ENCODE measurements at regions not wholly inside any gene's neighbourhood (a gene's known extent, or its start where the extent isn't known, plus 50 kb on each side); places are given as distances from the start of the nearest gene placed in this dataset.

DNA sequence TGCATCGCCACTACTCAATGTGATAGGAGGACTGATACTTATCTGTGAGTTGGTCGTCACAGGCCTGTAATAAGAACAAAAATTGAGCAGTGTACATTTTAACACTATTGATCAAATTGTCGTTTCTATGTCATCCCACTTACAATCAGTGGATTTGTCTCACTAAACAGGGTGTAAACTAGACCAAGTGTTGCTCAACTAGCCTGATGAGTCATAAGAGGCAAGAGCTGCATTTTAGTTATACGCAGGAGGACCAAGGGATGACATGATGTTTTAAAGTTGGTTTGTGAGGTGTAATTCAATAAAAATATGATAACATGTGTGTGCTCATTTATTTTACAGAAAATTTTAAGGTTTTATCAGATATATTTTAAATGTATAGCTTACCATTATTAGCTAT lies 1239.2 kb downstream of the REEP3 start:
- peak; percentile 41 for DNase-seq
- H4K8ac ChIP-seq (ENCODE audit: low read length), result no peak overlapping the region
- no peaks in the 10 kb centered on the region for H3K36me3 ChIP-seq (ENCODE audit: control insufficient read depth in 1 of 2, insufficient read depth in 2 of 2, low read depth in 1 of 2, low read length in 2 of 2)
- WGBS, result 83% methylated on average over 4 of the region's 4 CpGs
- H3K27ac ChIP-seq (ENCODE audit: low read length, poor library complexity, severe bottlenecking), result no peak overlapping the region
- H2BK120ac ChIP-seq (ENCODE audit: low read depth, low read length), result no peak overlapping the region
- H3K4me2 ChIP-seq (ENCODE audit: low read length, poor library complexity, severe bottlenecking), result no peak overlapping the region
- H2AK5ac ChIP-seq (ENCODE audit: low read length, severe bottlenecking), result no peak overlapping the region
- no peak overlapping the region for H2BK5ac ChIP-seq (ENCODE audit: low read depth, low read length, poor library complexity, severe bottlenecking)
- H3K4ac ChIP-seq (ENCODE audit: low read depth in 1 of 2, low read length in 2 of 2), result no peak overlapping the region
- no peak overlapping the region for H4K91ac ChIP-seq (ENCODE audit: low read length)
- no peaks in the 10 kb centered on the region for H3K9me3 ChIP-seq (ENCODE audit: control insufficient read depth, low read length)
- H3K23ac ChIP-seq (ENCODE audit: low read length in 2 of 2), result no peak overlapping the region
- no peak overlapping the region for H3K18ac ChIP-seq (ENCODE audit: low read depth in 1 of 2, low read length in 2 of 2)
- H3K4me3 ChIP-seq (ENCODE audit: insufficient read depth in 1 of 2, low read depth in 1 of 2, low read length in 2 of 2), result no peak overlapping the region
- no peak overlapping the region for H2BK15ac ChIP-seq (ENCODE audit: low read depth, poor library complexity, severe bottlenecking)
- H2BK12ac ChIP-seq (ENCODE audit: low read length in 2 of 2), result no peak overlapping the region
- H2AFZ ChIP-seq (ENCODE audit: low read depth, low read length), result no peak overlapping the region
- no peaks in the 10 kb centered on the region for H3K79me1 ChIP-seq (replicated peaks; ENCODE audit: low read length, poor library complexity, severe bottlenecking)
- no peaks in the 10 kb centered on the region for H3K4me1 ChIP-seq (ENCODE audit: control insufficient read depth, insufficient read depth, low read depth, low read length)
- no peak overlapping the region for H3K14ac ChIP-seq (ENCODE audit: low read length in 2 of 2)
- H3K27me3 ChIP-seq (ENCODE audit: control insufficient read depth in 1 of 2, insufficient read depth in 1 of 2, low read length in 2 of 2), result no peaks in the 10 kb centered on the region
- H3K9ac ChIP-seq (ENCODE audit: low read length), result no peak overlapping the region

DNA sequence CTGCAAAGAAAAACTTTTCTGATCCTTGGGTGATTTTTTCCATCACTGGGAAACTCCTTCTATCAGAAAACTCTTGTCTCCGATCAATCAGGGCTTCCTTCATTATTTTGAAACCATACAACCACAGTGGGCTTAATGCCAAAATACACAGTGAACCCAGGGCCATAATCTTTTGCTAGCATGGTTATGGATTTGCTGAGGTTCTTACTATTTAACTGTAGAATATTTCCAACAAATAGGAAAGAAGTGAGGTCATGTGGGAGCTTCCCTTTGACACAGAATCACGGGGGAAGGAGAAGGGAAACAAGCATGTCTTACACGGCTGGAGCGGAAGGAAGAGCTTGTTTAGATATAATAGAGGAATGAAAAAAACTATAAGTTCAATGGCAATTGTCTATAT lies 1241.7 kb downstream of the REEP3 start:
- Histone ChIP-seq H3K9me3 (ENCODE audit: control insufficient read depth, low read length) (no peaks in the 10 kb centered on the region), H2AFZ (ENCODE audit: low read depth, low read length) (no peak overlapping the region), H4K8ac (ENCODE audit: low read length) (no peak overlapping the region), H2BK5ac (ENCODE audit: low read depth, low read length, poor library complexity, severe bottlenecking) (no peak overlapping the region), H3K27ac (ENCODE audit: low read length, poor library complexity, severe bottlenecking) (no peak overlapping the region), H3K18ac (ENCODE audit: low read depth in 1 of 2, low read length in 2 of 2) (no peak overlapping the region), H3K4me3 (ENCODE audit: insufficient read depth in 1 of 2, low read depth in 1 of 2, low read length in 2 of 2) (no peak overlapping the region), H3K79me1 (replicated peaks; ENCODE audit: low read length, poor library complexity, severe bottlenecking) (no peaks in the 10 kb centered on the region), H2AK5ac (ENCODE audit: low read length, severe bottlenecking) (no peak overlapping the region), H3K4me2 (ENCODE audit: low read length, poor library complexity, severe bottlenecking) (no peak overlapping the region), H3K14ac (ENCODE audit: low read length in 2 of 2) (no peak overlapping the region), H2BK120ac (ENCODE audit: low read depth, low read length) (no peak overlapping the region), H3K27me3 (ENCODE audit: control insufficient read depth in 1 of 2, insufficient read depth in 1 of 2, low read length in 2 of 2) (no peaks in the 10 kb centered on the region), H4K91ac (ENCODE audit: low read length) (no peak overlapping the region), H2BK15ac (ENCODE audit: low read depth, poor library complexity, severe bottlenecking) (no peak overlapping the region), H3K23ac (ENCODE audit: low read length in 2 of 2) (no peak overlapping the region), H3K4me1 (ENCODE audit: control insufficient read depth, insufficient read depth, low read depth, low read length) (no peaks in the 10 kb centered on the region), H2BK12ac (ENCODE audit: low read length in 2 of 2) (no peak overlapping the region), H3K4ac (ENCODE audit: low read depth in 1 of 2, low read length in 2 of 2) (no peak overlapping the region), H3K36me3 (ENCODE audit: control insufficient read depth in 1 of 2, insufficient read depth in 2 of 2, low read depth in 1 of 2, low read length in 2 of 2) (no peaks in the 10 kb centered on the region), H3K9ac (ENCODE audit: low read length) (no peak overlapping the region)
- DNase-seq, result no peak
- WGBS, result 100% methylated on average over 1 of the region's 4 CpGs

- H4K8ac ChIP-seq (ENCODE audit: low read length), result no peak overlapping the region
- no peak overlapping the region for H2BK15ac ChIP-seq (ENCODE audit: low read depth, poor library complexity, severe bottlenecking)
- no peak overlapping the region for H2AFZ ChIP-seq (ENCODE audit: low read depth, low read length)
- H2BK5ac ChIP-seq (ENCODE audit: low read depth, low read length, poor library complexity, severe bottlenecking), result no peak overlapping the region
- H3K27me3 ChIP-seq (ENCODE audit: control insufficient read depth in 1 of 2, insufficient read depth in 1 of 2, low read length in 2 of 2), result no peaks in the 10 kb centered on the region
- H3K14ac ChIP-seq (ENCODE audit: low read length in 2 of 2), result no peak overlapping the region
- no peaks in the 10 kb centered on the region for H3K4me1 ChIP-seq (ENCODE audit: control insufficient read depth, insufficient read depth, low read depth, low read length)
- no peak overlapping the region for H3K18ac ChIP-seq (ENCODE audit: low read depth in 1 of 2, low read length in 2 of 2)
- H2BK120ac ChIP-seq (ENCODE audit: low read depth, low read length), result no peak overlapping the region
- H4K91ac ChIP-seq (ENCODE audit: low read length), result no peak overlapping the region
- H3K9ac ChIP-seq (ENCODE audit: low read length), result no peak overlapping the region
- H3K4me2 ChIP-seq (ENCODE audit: low read length, poor library complexity, severe bottlenecking), result no peak overlapping the region
- H3K4ac ChIP-seq (ENCODE audit: low read depth in 1 of 2, low read length in 2 of 2), result no peak overlapping the region
- no peak overlapping the region for H2AK5ac ChIP-seq (ENCODE audit: low read length, severe bottlenecking)
- no peaks in the 10 kb centered on the region for H3K9me3 ChIP-seq (ENCODE audit: control insufficient read depth, low read length)
- WGBS, result 94% methylated on average over 1 of the region's 2 CpGs
- H3K23ac ChIP-seq (ENCODE audit: low read length in 2 of 2), result no peak overlapping the region
- no peak overlapping the region for H2BK12ac ChIP-seq (ENCODE audit: low read length in 2 of 2)
- DNase-seq, result no peak
- H3K4me3 ChIP-seq (ENCODE audit: insufficient read depth in 1 of 2, low read depth in 1 of 2, low read length in 2 of 2), result no peak overlapping the region
- no peaks in the 10 kb centered on the region for H3K36me3 ChIP-seq (ENCODE audit: control insufficient read depth in 1 of 2, insufficient read depth in 2 of 2, low read depth in 1 of 2, low read length in 2 of 2)
- H3K79me1 ChIP-seq (replicated peaks; ENCODE audit: low read length, poor library complexity, severe bottlenecking), result no peaks in the 10 kb centered on the region
- H3K27ac ChIP-seq (ENCODE audit: low read length, poor library complexity, severe bottlenecking), result no peak overlapping the region
Observed at GRCh38 chr10:64765498-64765897, 1244.3 kb downstream of the REEP3 start.

DNA sequence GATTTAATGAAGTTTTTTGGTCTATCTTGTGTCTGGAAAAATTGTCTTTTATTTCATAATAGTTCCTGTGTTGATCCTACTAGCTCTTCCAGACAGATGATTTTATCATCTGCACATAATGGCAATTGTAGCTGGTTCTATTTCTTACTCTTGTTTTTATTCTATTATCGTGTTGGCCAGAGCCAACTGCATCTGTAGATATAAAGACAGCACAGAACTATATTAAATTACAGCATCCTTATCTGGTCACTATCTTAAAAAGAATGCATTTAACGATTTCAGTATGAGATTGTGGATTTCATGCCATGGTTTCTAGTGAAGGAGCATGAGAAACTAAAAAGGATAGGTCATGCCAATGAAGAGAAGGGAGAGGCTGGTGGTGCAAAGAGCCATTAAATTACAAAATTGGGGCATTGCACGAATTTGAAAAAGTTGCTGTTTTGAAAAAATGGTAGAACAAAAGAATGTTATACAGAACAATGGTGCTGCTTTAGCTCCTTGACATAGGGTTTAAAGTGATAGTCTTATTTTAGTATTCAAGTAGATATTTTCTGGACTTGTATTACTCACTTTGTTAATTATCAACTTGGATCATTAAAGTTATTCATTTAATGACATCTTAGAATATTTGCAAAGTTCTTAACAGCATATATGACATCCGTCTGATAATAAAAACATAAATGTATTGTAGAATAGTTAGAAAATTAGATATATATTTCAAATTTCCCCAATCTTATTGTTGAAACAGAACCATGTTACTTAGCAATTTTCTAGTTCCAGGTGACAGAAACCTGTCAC lies 1250.3 kb downstream of the REEP3 start:
- H3K4ac ChIP-seq (ENCODE audit: low read depth in 1 of 2, low read length in 2 of 2), result no peak overlapping the region
- H3K79me1 ChIP-seq (replicated peaks; ENCODE audit: low read length, poor library complexity, severe bottlenecking), result no peaks in the 10 kb centered on the region
- H3K4me3 ChIP-seq (ENCODE audit: insufficient read depth in 1 of 2, low read depth in 1 of 2, low read length in 2 of 2), result no peak overlapping the region
- H3K9ac ChIP-seq (ENCODE audit: low read length), result no peak overlapping the region
- no peaks in the 10 kb centered on the region for H3K36me3 ChIP-seq (ENCODE audit: control insufficient read depth in 1 of 2, insufficient read depth in 2 of 2, low read depth in 1 of 2, low read length in 2 of 2)
- no peaks in the 10 kb centered on the region for H3K9me3 ChIP-seq (ENCODE audit: control insufficient read depth, low read length)
- H2BK12ac ChIP-seq (ENCODE audit: low read length in 2 of 2), result no peak overlapping the region
- no peak overlapping the region for H2BK15ac ChIP-seq (ENCODE audit: low read depth, poor library complexity, severe bottlenecking)
- DNase-seq, result no peak
- no peak overlapping the region for H3K4me2 ChIP-seq (ENCODE audit: low read length, poor library complexity, severe bottlenecking)
- no peak overlapping the region for H2BK5ac ChIP-seq (ENCODE audit: low read depth, low read length, poor library complexity, severe bottlenecking)
- 84% methylated on average over 2 of the region's 4 CpGs for WGBS
- no peak overlapping the region for H2AFZ ChIP-seq (ENCODE audit: low read depth, low read length)
- no peaks in the 10 kb centered on the region for H3K27me3 ChIP-seq (ENCODE audit: control insufficient read depth in 1 of 2, insufficient read depth in 1 of 2, low read length in 2 of 2)
- no peak overlapping the region for H4K91ac ChIP-seq (ENCODE audit: low read length)
- no peak overlapping the region for H3K27ac ChIP-seq (ENCODE audit: low read length, poor library complexity, severe bottlenecking)
- H2BK120ac ChIP-seq (ENCODE audit: low read depth, low read length), result no peak overlapping the region
- no peaks in the 10 kb centered on the region for H3K4me1 ChIP-seq (ENCODE audit: control insufficient read depth, insufficient read depth, low read depth, low read length)
- H3K18ac ChIP-seq (ENCODE audit: low read depth in 1 of 2, low read length in 2 of 2), result no peak overlapping the region
- H3K23ac ChIP-seq (ENCODE audit: low read length in 2 of 2), result no peak overlapping the region
- H2AK5ac ChIP-seq (ENCODE audit: low read length, severe bottlenecking), result no peak overlapping the region
- H3K14ac ChIP-seq (ENCODE audit: low read length in 2 of 2), result no peak overlapping the region
- no peak overlapping the region for H4K8ac ChIP-seq (ENCODE audit: low read length)

Data from mesenchymal stem cell (in vitro differentiated cells and primary cell).